Kidney (tissue), 13 donors: ENCODE measurements at regions not wholly inside any gene's neighbourhood (a gene's known extent, or its start where the extent isn't known, plus 50 kb on each side); places are given as distances from the start of the nearest gene placed in this dataset.

Experiments
- DNase-seq, 5 donors: peaks; one replicate each; pipeline ENCODE4 v3.0.0-alpha.2; 2013 to 2020
- FAIRE-seq: peaks from 2 replicates; lab custom pipeline; 2012; peaks lifted over from hg19 to GRCh38; lab: Jason Lieb, UNC
- H3K27ac ChIP-seq, 2 donors: one replicate each; pipeline ENCODE4 v1.7.0; 2013; ENCODE audit warnings: low read depth in 2 of 2, low read length in 2 of 2, inconsistent platforms in 1 of 2
- H3K27me3 ChIP-seq: one replicate; pipeline ENCODE4 v1.7.1; 2013; ENCODE audit warnings: low read length, inconsistent platforms; ENCODE audit not compliant: control insufficient read depth, insufficient read depth
- H3K36me3 ChIP-seq, 3 donors: one replicate each; pipeline versions ENCODE4 v1.7.0 to v1.7.1; 2013; ENCODE audit warnings: low read length in 3 of 3, control low read depth in 1 of 3, inconsistent platforms in 1 of 3; ENCODE audit not compliant: insufficient read depth in 3 of 3, control insufficient read depth in 2 of 3
- H3K4me1 ChIP-seq, 3 donors: one replicate each; pipeline versions ENCODE4 v1.7.0 to v1.7.1; 2013; ENCODE audit warnings: low read length in 3 of 3, inconsistent platforms in 1 of 3, low read depth in 1 of 3; ENCODE audit not compliant: control insufficient read depth in 2 of 3, insufficient read depth in 2 of 3
- H3K4me3 ChIP-seq, 3 donors: one replicate each; pipeline versions ENCODE4 v1.7.0 to v1.8.1; 2013; ENCODE audit warnings: low read length in 3 of 3, control low read depth in 1 of 3, inconsistent platforms in 1 of 3
- H3K9ac ChIP-seq, 3 donors: one replicate each; pipeline versions ENCODE4 v1.7.0 to v1.7.1; 2013; ENCODE audit warnings: low read length in 3 of 3, control low read depth in 1 of 3, inconsistent platforms in 1 of 3
- H3K9me3 ChIP-seq, 3 donors: one replicate each; pipeline versions ENCODE4 v1.7.0 to v1.7.1; 2013; ENCODE audit warnings: low read length in 3 of 3, control low read depth in 1 of 3, inconsistent platforms in 1 of 3; ENCODE audit not compliant: control insufficient read depth in 2 of 3, insufficient read depth in 1 of 3
- CTCF ChIP-seq: IDR thresholded peaks from 3 replicates; pipeline ENCODE4 v1.5.1; 2012; ENCODE audit warnings: mild to moderate bottlenecking, moderate library complexity, borderline replicate concordance; ENCODE audit not compliant: insufficient read depth; ENCODE audit errors: extremely low read depth
- intact Hi-C: fragments of 100-400 bp; cut with DNase I; formaldehyde crosslinking; loops from one replicate; pipeline ENCODE4 v1.11.1; 2022
- donor health status: control.
- donor health status: control.
- donor health status: control.
- donor health status: control.
- donor health status: control.
- donor health status: DM: yes; HTN: yes; CAD: no.
- donor health status: Normal renal cell carcinoma (clear cell type).

GRCh38 chr6:156554160-156554559 is 223.0 kb upstream of the ARID1B start:
- Histone ChIP-seq H3K27ac (no peak overlapping the region), H3K4me3 (no peak overlapping the region), H3K36me3 (no peaks in the 10 kb centered on the region), H3K4me1 (no peaks in the 10 kb centered on the region), H3K9ac (no peak overlapping the region), H3K27me3 (no peaks in the 10 kb centered on the region), H3K9me3 (no peaks in the 10 kb centered on the region)
- intact Hi-C loops = no loop called here
- DNase-seq = no peak
- no peak for FAIRE-seq
- TF ChIP-seq CTCF = no peak

GRCh38 chr6:156552849-156553248 is 224.3 kb upstream of the ARID1B start:
- intact Hi-C loops = no loop called here
- no peak overlapping the region for H3K27ac ChIP-seq
- H3K4me1 ChIP-seq = no peaks in the 10 kb centered on the region
- no peak overlapping the region for H3K9ac ChIP-seq
- no peak for DNase-seq
- H3K9me3 ChIP-seq = no peaks in the 10 kb centered on the region
- H3K27me3 ChIP-seq = no peaks in the 10 kb centered on the region
- no peaks in the 10 kb centered on the region for H3K36me3 ChIP-seq
- TF ChIP-seq CTCF = no peak
- H3K4me3 ChIP-seq = no peak overlapping the region
- no peak for FAIRE-seq

- FAIRE-seq = no peak
Observed at GRCh38 chr6:156550949-156551348, 226.2 kb upstream of the ARID1B start.

More at GRCh38 chr6:156550949-156551348, 226.2 kb upstream of the ARID1B start:
- Histone ChIP-seq H3K9me3 (no peaks in the 10 kb centered on the region), H3K9ac (no peak overlapping the region), H3K4me3 (no peak overlapping the region), H3K27ac (no peak overlapping the region), H3K4me1 (no peaks in the 10 kb centered on the region), H3K27me3 (no peaks in the 10 kb centered on the region), H3K36me3 (no peaks in the 10 kb centered on the region)
- TF ChIP-seq CTCF = no peak
- DNase-seq = no peak
- intact Hi-C loops = no loop called here
